ENCODE measurements at regions not wholly inside any gene's neighbourhood (a gene's known extent, or its start where the extent isn't known, plus 50 kb on each side); places are given as distances from the start of the nearest gene placed in this dataset.

DNA sequence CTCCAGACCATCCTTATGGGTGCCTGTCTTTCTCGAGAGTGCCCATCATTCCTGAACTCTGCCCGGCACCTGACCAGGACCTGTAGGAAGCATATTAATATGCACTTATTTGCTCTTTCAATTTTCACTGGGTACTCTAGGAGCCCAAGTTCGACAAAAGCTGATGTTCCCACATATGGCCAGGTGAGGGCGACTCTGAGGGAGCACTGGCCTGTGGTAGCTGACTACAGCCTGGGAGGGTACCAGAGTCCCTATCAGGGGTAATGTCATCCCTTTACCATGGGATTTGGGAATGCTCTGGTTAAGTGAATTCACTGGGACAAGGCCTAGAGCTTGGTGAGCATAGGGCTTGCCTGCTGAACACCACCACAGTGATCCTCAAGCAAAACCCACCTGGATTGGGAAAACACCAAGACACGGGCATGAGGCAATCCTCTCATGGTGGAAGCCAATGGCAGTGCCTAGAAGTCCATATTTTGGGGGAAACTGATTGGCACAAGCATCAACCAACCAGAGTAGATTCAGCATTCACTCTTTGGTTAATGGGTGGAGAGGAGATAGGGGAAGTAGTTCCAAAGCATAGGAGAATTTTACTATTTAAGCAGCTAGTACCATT lies 112.2 kb downstream of the MTX3 start:
- Mint-ChIP-seq H3K4me3 (no peak overlapping the region), H3K27ac (peak overlapping the region in 1 of 3 donors; percentile 5), H3K27me3 (peaks cover 5% of the 10 kb centered on the region), H3K36me3 (peaks cover 1% of the 10 kb centered on the region), H3K4me1 (peaks cover 0 to 7% (median 2%) of the 10 kb centered on the region in 3 donors), H3K9me3 (peaks cover 0 to 4% (median 3%) of the 10 kb centered on the region in 3 donors)

DNA sequence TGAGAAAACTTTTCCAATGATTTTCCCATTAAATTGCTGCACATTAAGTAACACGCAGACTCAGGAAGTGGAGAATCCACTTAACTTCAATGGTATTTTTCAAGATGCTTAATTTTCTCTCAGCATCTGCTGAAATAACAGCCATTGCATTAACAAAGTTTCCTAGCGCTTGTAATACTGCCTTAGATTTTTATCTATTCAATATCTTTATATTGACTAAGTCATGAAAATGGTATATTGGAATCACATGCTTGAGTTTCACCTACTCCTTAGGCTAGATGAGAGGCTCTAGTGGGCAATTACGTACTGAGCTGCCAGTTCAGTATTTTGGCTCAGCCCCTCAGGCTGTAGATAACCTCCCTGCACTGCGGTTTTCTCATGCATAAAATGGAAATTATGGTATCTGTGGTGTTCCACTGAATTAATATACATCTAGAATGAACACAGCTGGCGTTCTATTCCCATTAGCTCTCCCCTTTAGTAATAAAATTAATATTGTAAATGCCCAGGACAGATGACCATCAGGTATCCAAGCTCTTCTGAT lies 112.9 kb downstream of the MTX3 start:
- peaks cover 3% of the 10 kb centered on the region for H3K36me3 Mint-ChIP-seq
- peaks cover 0 to 4% (median 3%) of the 10 kb centered on the region in 3 donors for H3K9me3 Mint-ChIP-seq
- peaks cover 0 to 7% (median 2%) of the 10 kb centered on the region in 3 donors for H3K4me1 Mint-ChIP-seq
- no peak overlapping the region for H3K27ac Mint-ChIP-seq
- peaks cover 5% of the 10 kb centered on the region for H3K27me3 Mint-ChIP-seq
- no peak overlapping the region for H3K4me3 Mint-ChIP-seq

DNA sequence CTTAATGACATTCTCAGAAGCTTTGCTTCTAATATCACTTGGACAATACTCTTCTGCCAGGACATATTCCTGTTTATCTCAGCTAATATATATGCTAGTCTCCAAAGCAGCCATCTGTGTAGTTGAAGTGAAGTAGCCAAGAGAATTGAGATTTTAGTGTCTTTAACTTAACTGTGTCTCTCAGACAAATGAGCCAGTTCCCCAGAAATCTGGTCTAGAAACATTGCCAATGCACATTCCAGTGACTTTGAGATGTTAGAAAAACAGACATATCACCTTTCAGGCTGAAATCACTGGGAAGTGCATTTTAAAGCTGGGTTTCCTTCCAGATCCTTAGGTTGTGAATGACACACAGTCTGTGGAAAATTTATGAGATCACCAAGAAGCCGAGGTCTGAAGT lies 114.6 kb downstream of the MTX3 start:
- Mint-ChIP-seq H3K4me3 (no peak overlapping the region), H3K4me1 (peaks cover 0 to 5% (median 2%) of the 10 kb centered on the region in 3 donors), H3K9me3 (peaks cover 0 to 4% (median 3%) of the 10 kb centered on the region in 3 donors), H3K27me3 (peaks cover 5% of the 10 kb centered on the region), H3K27ac (no peak overlapping the region), H3K36me3 (peaks cover 3% of the 10 kb centered on the region)

DNA sequence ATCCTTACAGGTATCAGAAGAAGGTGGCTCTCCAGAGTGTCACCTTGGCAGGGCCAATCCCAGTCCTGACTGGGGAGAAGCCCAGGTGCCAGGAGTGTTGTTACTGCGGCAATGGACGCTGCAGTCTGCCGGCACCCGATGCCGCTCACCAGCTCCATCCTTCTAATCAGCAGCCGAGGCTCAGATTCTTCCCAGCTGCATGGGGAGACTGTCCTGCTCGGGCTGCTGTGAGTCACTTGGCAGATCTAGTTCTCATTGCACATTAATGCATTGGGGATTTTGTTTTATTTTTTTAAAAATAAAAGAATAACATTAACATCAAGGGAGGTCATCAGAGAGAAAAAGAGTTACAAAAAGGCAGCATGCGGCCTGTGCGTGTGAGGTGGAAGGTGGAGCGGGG lies 115.8 kb downstream of the MTX3 start:
- no peak overlapping the region for H3K4me3 Mint-ChIP-seq
- H3K27me3 Mint-ChIP-seq: peaks cover 5% of the 10 kb centered on the region
- H3K4me1 Mint-ChIP-seq: peaks cover 0 to 5% (median 2%) of the 10 kb centered on the region in 3 donors
- no peak overlapping the region for H3K27ac Mint-ChIP-seq
- H3K9me3 Mint-ChIP-seq: peaks cover 0 to 6% (median 3%) of the 10 kb centered on the region in 3 donors
- peaks cover 3% of the 10 kb centered on the region for H3K36me3 Mint-ChIP-seq

DNA sequence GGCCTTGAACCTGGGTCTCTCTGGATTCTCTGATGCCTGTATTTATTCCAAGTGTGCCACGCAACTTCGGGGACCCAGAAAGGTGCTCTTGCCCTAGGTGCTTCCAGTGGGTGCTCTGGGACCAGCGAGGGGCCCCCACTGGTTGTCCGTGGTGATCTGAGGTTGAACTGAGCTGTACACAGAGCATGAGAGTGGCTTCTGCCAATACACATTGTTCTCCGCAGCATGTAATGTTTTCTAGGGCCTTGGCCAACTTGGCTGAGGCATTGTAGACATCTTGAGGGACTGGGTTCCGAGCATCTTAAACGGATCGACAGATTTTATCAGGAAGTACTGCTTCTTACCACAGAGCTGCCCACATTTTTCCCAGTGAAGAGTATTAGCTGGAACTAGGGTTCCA lies 117.9 kb downstream of the MTX3 start:
- Mint-ChIP-seq H3K36me3 (peaks cover 3% of the 10 kb centered on the region), H3K27me3 (peaks cover 5% of the 10 kb centered on the region), H3K4me3 (no peak overlapping the region), H3K9me3 (peaks cover 0 to 5% (median 0%) of the 10 kb centered on the region in 3 donors), H3K4me1 (peaks cover 0 to 2% (median 0%) of the 10 kb centered on the region in 3 donors), H3K27ac (peak overlapping the region in 1 of 3 donors; percentile 61)

DNA sequence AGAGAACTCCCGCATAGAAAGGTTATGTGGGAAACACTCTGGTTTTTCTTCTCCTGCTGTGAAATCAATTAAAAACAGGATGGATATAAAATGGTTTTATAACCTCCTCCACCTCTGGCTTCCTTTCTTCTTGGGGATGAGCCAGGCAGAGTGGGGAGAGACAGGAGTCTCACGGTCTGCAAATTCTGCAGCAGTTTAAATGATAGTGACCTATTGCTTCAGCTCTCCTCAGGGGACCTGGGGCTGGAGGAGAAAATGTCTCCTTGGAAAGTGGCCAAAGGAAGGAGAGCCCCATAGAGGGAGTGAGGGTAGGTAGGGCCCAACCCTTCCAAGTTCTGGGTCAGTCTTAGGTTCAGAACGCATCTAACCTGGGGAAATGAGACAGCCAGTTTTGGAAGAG lies 118.8 kb downstream of the MTX3 start:
- Mint-ChIP-seq H3K9me3 (peaks cover 0 to 5% (median 0%) of the 10 kb centered on the region in 3 donors), H3K4me3 (no peak overlapping the region), H3K4me1 (peaks cover 0 to 2% (median 0%) of the 10 kb centered on the region in 3 donors), H3K27me3 (peaks cover 7% of the 10 kb centered on the region), H3K36me3 (peaks cover 3% of the 10 kb centered on the region), H3K27ac (no peak overlapping the region)

DNA sequence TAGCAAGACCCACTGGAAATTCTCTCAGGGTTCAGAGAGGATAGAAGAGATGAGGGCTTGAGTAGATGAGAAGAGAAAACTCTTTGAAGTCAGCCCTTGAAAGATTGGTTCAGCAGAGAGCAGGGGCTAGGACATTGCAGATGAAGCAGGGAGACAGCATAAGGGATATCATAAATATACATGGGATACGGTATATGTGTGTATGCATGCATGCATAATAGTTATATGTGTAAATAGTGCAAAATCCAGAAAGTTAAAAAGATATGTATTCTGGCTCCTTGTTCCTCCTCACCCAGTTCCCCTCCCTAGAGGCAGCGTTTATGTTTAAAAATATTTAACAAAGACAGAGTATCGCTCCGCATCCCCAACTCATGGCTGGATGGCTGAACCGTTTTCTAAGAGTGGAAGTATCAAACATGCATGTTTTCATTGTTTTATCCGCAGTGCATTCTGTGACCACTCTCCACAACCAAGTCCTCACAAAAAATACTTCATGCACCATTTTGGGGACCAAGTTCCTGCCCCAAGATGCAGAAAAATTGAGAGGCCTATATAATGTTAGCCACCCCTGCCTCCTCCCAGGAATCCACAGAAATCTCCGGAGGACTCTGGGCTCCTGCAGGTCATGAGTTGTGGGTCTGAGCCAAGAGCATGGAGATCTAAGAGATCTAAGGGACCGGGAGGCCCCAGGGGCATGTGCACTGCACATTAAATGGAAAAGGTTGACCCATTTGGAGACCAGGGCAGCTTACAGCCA lies 119.5 kb downstream of the MTX3 start:
- Mint-ChIP-seq H3K27me3 (peaks cover 7% of the 10 kb centered on the region), H3K27ac (no peak overlapping the region), H3K9me3 (peaks cover 0 to 5% (median 0%) of the 10 kb centered on the region in 3 donors), H3K36me3 (peaks cover 3% of the 10 kb centered on the region), H3K4me3 (no peak overlapping the region), H3K4me1 (no peaks in the 10 kb centered on the region)

DNA sequence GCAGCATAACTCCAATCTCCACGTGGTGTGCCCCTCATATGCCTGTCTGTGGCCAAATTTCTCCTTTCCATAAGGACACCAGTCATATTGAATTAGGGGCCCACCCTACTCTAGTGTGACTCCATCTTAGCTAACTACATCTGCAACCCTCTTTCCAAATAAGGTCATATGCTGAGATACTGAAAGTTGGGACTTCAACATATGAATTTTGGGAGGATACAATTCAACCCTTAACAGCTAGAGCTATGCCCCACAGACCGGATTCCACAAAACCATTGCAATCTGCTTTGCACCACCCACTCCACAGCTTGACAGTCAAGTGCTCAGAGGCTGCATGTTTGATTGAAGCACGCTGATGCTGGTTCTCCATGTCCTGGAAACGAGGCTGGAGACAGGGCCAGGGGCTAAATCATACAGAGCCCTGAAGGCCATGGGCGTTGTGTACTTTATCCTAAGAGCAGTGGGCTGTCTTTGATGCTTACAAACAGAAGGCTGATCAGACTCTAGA lies 122.8 kb downstream of the MTX3 start:
- Mint-ChIP-seq H3K36me3 (peaks cover under 1% of the 10 kb centered on the region), H3K4me3 (no peak overlapping the region), H3K27ac (peak overlapping the region in 1 of 3 donors; percentile 5), H3K4me1 (no peaks in the 10 kb centered on the region), H3K27me3 (peaks cover 4% of the 10 kb centered on the region), H3K9me3 (peaks cover 0 to 5% (median 0%) of the 10 kb centered on the region in 3 donors)

DNA sequence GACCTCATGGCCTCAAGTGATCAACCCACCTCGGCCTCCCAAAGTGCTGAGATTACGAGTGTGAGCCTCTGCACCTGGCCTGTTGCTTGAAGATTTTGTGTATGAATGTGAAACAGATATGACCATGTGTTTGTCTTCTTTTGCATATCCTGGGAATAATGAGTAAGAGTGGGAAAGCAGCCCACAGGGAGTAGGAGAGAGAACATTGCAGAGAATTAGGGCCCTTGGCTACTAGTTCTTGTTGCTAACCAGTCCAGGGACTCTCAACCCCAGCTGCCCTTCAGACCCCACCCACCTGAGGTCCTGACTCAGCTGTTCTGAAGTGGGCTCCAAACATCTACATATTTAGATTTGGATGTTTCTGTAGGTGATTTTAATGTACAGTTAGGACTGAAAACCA lies 125.5 kb downstream of the MTX3 start:
- peaks cover 0 to 3% (median 0%) of the 10 kb centered on the region in 3 donors for H3K9me3 Mint-ChIP-seq
- no peaks in the 10 kb centered on the region for H3K36me3 Mint-ChIP-seq
- H3K4me3 Mint-ChIP-seq: no peak overlapping the region
- no peaks in the 10 kb centered on the region for H3K4me1 Mint-ChIP-seq
- H3K27ac Mint-ChIP-seq: no peak overlapping the region
- peaks cover 4% of the 10 kb centered on the region for H3K27me3 Mint-ChIP-seq

DNA sequence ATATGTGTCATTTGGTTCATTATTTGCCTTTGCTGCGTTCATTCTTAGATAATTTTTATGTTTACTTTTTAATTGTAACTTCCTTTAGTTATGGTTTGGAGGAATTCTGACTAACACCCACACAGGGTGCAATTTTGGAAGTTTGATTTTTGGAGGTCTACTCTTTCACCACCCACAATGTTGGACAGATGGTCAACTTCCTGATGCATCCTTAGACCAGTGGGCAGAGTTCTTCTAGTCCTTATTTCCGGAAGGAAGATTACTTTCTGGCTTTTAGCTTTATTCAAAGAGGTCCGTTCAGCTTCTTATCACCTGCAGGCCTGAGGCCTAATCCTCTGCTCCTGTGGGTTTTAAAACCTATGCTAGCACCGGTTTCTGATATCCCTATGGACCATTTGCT lies 126.7 kb downstream of the MTX3 start:
- peaks cover 0 to 3% (median 0%) of the 10 kb centered on the region in 3 donors for H3K9me3 Mint-ChIP-seq
- H3K27ac Mint-ChIP-seq: no peak overlapping the region
- H3K27me3 Mint-ChIP-seq: peaks cover 2% of the 10 kb centered on the region
- H3K4me1 Mint-ChIP-seq: no peaks in the 10 kb centered on the region
- no peaks in the 10 kb centered on the region for H3K36me3 Mint-ChIP-seq
- H3K4me3 Mint-ChIP-seq: no peak overlapping the region

DNA sequence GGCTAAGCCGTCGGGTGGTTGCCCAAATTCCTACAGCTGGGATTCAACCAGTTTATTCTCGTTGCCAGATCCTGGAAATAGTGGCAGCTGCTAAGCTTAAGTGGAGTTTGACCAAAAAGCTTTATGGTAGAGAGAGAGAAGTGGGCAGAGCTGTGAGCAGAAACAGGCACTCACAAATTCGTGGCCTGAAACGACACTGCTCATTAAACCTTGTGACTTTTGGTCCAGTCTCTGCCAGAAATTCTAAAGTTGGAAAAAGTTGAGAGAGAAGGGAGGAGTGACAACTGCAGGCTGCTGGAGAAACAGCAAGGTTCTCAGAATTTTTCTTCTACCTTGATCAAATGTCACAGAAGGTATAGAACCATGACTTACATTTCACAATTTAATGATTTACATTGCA lies 131.5 kb downstream of the MTX3 start:
- Mint-ChIP-seq H3K27me3 (no peaks in the 10 kb centered on the region), H3K36me3 (no peaks in the 10 kb centered on the region)

DNA sequence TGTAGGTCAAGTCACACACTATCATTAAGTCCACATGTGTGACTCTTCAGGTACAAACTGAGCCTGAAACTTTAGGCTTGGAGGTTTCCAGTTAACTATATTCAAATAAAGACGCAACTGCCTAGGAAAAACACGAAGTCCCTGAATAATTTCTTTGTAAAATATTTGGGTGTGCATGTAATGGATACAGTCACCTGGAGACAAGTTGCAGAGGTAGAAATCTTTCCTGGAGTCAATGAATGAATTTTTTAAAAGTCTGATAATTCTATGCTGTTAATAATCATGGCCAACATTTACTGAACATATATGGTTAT lies 132.7 kb downstream of the MTX3 start:
- Mint-ChIP-seq H3K9me3 (no peaks in the 10 kb centered on the region), H3K27me3 (peaks cover 2% of the 10 kb centered on the region), H3K4me1 (peaks cover 0 to 3% (median 0%) of the 10 kb centered on the region in 3 donors), H3K27ac (no peak overlapping the region), H3K36me3 (no peaks in the 10 kb centered on the region), H3K4me3 (no peak overlapping the region)

More for the DNA sequence above, 131.5 kb downstream of the MTX3 start:
- Mint-ChIP-seq H3K27ac (no peak overlapping the region), H3K9me3 (no peaks in the 10 kb centered on the region), H3K4me1 (peaks cover 0 to 3% (median 0%) of the 10 kb centered on the region in 3 donors), H3K4me3 (no peak overlapping the region)

DNA sequence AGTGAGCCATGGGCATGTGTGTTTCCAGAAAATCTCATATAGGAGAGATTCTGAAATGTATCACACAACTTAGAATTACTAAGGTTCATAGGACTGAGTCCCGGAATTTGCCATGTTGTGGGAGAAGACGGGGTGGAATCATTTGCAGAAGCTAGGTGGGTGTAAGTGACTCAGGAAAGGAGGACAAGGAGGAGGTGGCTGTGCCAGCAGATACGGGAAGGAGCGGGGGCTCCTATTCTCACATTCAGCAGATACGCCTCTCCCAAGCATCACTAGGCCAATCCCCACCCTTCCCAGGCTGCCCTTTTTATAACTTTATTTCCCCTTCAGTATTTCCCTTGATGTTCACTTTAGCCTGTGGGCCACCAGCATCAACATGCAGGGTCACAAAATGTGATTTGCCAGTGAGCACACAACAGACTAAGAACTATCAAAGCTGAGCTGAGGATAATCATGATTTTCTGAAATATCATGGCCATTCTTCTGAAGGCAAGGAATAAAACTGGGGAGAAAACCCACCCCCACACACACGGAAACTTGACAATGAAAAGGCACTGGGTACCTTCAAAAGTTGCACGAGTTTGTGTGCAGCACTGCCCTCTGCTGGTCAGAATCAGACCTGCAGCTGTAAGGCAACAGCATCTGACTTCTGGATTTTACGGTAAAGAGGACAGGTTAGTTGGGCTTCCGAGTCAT lies 133.2 kb downstream of the MTX3 start:
- H3K36me3 Mint-ChIP-seq: no peaks in the 10 kb centered on the region
- H3K4me3 Mint-ChIP-seq: no peak overlapping the region
- H3K27me3 Mint-ChIP-seq: peaks cover 2% of the 10 kb centered on the region
- H3K27ac Mint-ChIP-seq: no peak overlapping the region
- H3K4me1 Mint-ChIP-seq: peaks cover 0 to 3% (median 0%) of the 10 kb centered on the region in 3 donors
- H3K9me3 Mint-ChIP-seq: no peaks in the 10 kb centered on the region

DNA sequence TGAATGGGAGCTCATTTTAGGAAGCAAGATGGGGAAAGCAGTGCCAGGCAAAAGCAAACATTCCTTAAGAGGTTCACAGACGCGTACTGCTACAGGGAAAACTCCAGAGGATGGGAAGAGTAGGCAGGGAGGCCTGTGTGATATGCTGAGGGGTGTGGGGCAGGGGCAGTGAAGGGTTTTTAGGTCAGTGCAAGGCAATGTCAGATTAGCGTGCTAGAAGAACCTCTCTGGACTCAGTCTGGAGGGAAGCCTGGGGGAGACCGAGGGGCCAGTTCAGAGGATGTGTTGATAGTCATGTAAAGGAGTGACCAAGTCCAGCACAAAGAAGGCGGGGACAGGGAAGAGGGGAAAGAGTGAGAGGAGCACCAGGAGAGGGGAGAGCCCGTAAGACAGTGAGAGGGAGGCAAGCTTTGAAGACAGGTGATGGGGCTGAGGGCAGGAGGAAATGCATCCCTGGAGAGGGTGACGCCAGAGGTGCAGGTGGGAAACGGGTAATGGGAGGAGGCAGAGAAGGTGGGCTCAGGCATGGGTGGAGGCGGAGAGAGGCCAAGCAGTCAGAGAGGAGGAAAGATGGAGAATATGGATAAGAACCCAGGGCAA lies 134.5 kb downstream of the MTX3 start:
- H3K36me3 Mint-ChIP-seq: no peaks in the 10 kb centered on the region
- H3K4me1 Mint-ChIP-seq: peaks cover 0 to 3% (median 0%) of the 10 kb centered on the region in 3 donors
- no peak overlapping the region for H3K4me3 Mint-ChIP-seq
- no peak overlapping the region for H3K27ac Mint-ChIP-seq
- H3K9me3 Mint-ChIP-seq: no peaks in the 10 kb centered on the region
- H3K27me3 Mint-ChIP-seq: peaks cover 6% of the 10 kb centered on the region
